SU-DHL-6 (cell line): ENCODE measurements at regions not wholly inside any gene's neighbourhood (a gene's known extent, or its start where the extent isn't known, plus 50 kb on each side); places are given as distances from the start of the nearest gene placed in this dataset.

ENCODE experiments used
- H2AFZ ChIP-seq: fragments of 200-600 bp; sonication (generic); 2 replicates; pipeline ENCODE4 v1.6.1; 2014; ENCODE audit warnings: low read depth, mild to moderate bottlenecking, moderate library complexity, mixed read lengths, antibody characterized with exemption, low read length; ENCODE audit not compliant: severe bottlenecking
- H3F3A ChIP-seq: fragments of 200-600 bp; shearing (Covaris generic); 2 replicates; pipeline ENCODE4 v1.6.0; 2016; ENCODE audit warnings: antibody characterized with exemption, mild to moderate bottlenecking; ENCODE audit not compliant: insufficient read depth
- H3K27ac ChIP-seq: fragments of 200-600 bp; sonication (generic); 2 replicates; pipeline ENCODE4 v1.5.1; 2016; ENCODE audit warnings: low read depth, mild to moderate bottlenecking, low read length, moderate library complexity, mixed read lengths
- H3K27me3 ChIP-seq: fragments of 200-600 bp; sonication (generic), shearing (Covaris generic); 2 replicates; pipeline ENCODE4 v1.6.0; 2014; ENCODE audit warnings: mild to moderate bottlenecking, low read length
- H3K36me3 ChIP-seq: fragments of 200-600 bp; sonication (generic); 2 replicates; pipeline ENCODE4 v1.6.1; 2014; ENCODE audit warnings: mild to moderate bottlenecking, low read length, mixed read lengths
- H3K4me2 ChIP-seq: fragments of 300-600, 200-600 bp; shearing (Covaris generic), sonication (generic); 2 replicates; pipeline ENCODE4 v1.6.0; 2014; ENCODE audit warnings: low read length, low read depth, mild to moderate bottlenecking; ENCODE audit not compliant: poor library complexity, severe bottlenecking
- H3K4me3 ChIP-seq: fragments of 200-600 bp; sonication (generic); 2 replicates; pipeline ENCODE4 v1.5.1; 2014; ENCODE audit warnings: antibody characterized with exemption, low read length, mild to moderate bottlenecking, mixed read lengths; ENCODE audit not compliant: insufficient read depth, poor library complexity, severe bottlenecking
- H3K79me2 ChIP-seq: fragments of 200-600 bp; sonication (generic); 2 replicates; pipeline ENCODE4 v1.6.1; 2014; ENCODE audit warnings: mild to moderate bottlenecking, low read length, moderate library complexity; ENCODE audit not compliant: insufficient read depth
- H3K9ac ChIP-seq: fragments of 200-600 bp; sonication (generic); 2 replicates; pipeline ENCODE4 v1.7.0; 2014; ENCODE audit warnings: mild to moderate bottlenecking, low read length
- H3K9me2 ChIP-seq: fragments of 200-600 bp; sonication (generic); replicated peaks from 2 replicates; pipeline ENCODE4 v1.6.1; 2014; ENCODE audit warnings: low read length; ENCODE audit not compliant: insufficient read depth
- H3K9me3 ChIP-seq: fragments of 200-600 bp; sonication (generic); 2 replicates; pipeline ENCODE4 v1.6.1; 2014; ENCODE audit warnings: low read length, mixed read lengths; ENCODE audit not compliant: insufficient read depth
- H4K20me1 ChIP-seq: fragments of 200-600 bp; sonication (generic); 2 replicates; pipeline ENCODE4 v1.6.1; 2014; ENCODE audit warnings: low read depth, mild to moderate bottlenecking, antibody characterized with exemption, low read length, moderate library complexity, mixed read lengths
- EZH2phosphoT487 ChIP-seq: fragments of 200-600 bp; sonication (generic), shearing (Covaris generic); conservative IDR thresholded peaks from 2 replicates; pipeline ENCODE4 v1.6.1; 2018; ENCODE audit warnings: mild to moderate bottlenecking, antibody characterized with exemption, low read length, moderate library complexity, mixed read lengths
- TF ChIP-seq, protein P1 (sequence below): fragments of 200-600 bp; sonication (generic); IDR thresholded peaks from one replicate; pipeline ENCODE4 v1.5.1; 2017; ENCODE audit warnings: antibody characterized with exemption, mild to moderate bottlenecking, low read length, moderate library complexity; ENCODE audit not compliant: insufficient read depth, poor library complexity, severe bottlenecking

DNA sequence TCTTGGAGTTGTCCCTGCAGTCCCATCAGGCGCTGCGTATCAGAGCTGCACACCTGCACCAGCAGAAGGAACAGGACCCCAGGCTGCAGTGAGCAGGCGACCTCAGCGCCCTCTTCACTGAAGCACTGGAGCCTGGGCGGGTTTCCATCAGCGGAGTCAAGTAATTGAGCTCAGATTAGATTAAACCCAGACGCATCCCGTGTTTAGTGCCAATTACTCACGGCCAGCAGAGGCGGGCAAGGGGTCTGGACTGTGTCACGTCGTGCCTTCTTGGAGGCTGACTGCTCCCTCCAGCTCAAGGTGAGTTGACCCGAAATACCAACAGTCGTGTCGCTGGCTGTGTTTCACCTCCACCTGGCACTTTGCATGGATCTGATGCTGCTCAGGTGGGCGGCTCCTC lies 123.6 kb downstream of the CXCL12 start:
- Histone ChIP-seq H4K20me1 (no peaks in the 10 kb centered on the region), H3K27me3 (no peaks in the 10 kb centered on the region), H3K9ac (no peak overlapping the region), H3K36me3 (no peaks in the 10 kb centered on the region), H3K9me2 (no peaks in the 10 kb centered on the region), H3K27ac (no peak overlapping the region), H3K4me3 (no peak overlapping the region), H3F3A (no peaks in the 10 kb centered on the region), H3K9me3 (no peaks in the 10 kb centered on the region), H2AFZ (no peak overlapping the region), H3K4me2 (no peak overlapping the region), H3K79me2 (no peaks in the 10 kb centered on the region)
- TF ChIP-seq, protein P1, sequence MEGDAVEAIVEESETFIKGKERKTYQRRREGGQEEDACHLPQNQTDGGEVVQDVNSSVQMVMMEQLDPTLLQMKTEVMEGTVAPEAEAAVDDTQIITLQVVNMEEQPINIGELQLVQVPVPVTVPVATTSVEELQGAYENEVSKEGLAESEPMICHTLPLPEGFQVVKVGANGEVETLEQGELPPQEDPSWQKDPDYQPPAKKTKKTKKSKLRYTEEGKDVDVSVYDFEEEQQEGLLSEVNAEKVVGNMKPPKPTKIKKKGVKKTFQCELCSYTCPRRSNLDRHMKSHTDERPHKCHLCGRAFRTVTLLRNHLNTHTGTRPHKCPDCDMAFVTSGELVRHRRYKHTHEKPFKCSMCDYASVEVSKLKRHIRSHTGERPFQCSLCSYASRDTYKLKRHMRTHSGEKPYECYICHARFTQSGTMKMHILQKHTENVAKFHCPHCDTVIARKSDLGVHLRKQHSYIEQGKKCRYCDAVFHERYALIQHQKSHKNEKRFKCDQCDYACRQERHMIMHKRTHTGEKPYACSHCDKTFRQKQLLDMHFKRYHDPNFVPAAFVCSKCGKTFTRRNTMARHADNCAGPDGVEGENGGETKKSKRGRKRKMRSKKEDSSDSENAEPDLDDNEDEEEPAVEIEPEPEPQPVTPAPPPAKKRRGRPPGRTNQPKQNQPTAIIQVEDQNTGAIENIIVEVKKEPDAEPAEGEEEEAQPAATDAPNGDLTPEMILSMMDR, result no peak
- no peak for TF ChIP-seq EZH2phosphoT487

DNA sequence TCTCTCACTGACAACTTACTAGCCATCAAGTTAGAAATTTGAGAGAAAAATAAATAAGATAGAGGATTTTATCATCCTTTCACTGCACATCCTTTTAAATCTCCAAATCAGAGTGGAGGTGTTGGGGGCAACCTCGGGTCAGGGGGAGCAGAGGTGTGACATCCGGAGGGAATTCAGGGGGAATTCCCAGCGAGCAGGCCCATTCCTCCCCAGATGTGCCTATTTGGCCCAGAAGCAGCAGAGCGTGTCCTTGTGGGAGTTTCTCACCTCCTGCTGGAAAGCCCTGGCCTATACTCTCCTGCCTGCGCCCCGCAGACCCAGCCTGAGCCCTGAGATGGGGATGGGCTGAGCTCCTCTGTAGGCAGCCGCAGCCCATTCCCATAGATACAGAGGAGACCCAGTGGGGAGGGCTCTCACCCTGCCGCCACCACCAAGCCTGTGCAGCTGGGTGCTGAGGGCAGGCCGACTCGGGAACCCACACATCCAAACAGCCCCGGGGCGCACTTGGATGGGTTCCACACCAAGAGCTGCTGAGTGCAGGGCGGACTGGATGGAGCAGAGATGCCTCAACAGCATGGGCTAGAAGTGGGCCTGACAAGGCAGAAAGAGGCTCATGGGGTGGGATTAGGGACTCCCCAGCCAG lies 124.5 kb downstream of the CXCL12 start:
- Histone ChIP-seq H3K9me3 (no peaks in the 10 kb centered on the region), H3K9me2 (no peaks in the 10 kb centered on the region), H3K9ac (no peak overlapping the region), H2AFZ (no peak overlapping the region), H3K4me2 (no peak overlapping the region), H4K20me1 (no peaks in the 10 kb centered on the region), H3K27me3 (no peaks in the 10 kb centered on the region), H3K4me3 (no peak overlapping the region), H3K79me2 (no peaks in the 10 kb centered on the region), H3K36me3 (no peaks in the 10 kb centered on the region), H3F3A (no peaks in the 10 kb centered on the region), H3K27ac (no peak overlapping the region)
- TF ChIP-seq, protein P1, result no peak
- no peak for TF ChIP-seq EZH2phosphoT487

DNA sequence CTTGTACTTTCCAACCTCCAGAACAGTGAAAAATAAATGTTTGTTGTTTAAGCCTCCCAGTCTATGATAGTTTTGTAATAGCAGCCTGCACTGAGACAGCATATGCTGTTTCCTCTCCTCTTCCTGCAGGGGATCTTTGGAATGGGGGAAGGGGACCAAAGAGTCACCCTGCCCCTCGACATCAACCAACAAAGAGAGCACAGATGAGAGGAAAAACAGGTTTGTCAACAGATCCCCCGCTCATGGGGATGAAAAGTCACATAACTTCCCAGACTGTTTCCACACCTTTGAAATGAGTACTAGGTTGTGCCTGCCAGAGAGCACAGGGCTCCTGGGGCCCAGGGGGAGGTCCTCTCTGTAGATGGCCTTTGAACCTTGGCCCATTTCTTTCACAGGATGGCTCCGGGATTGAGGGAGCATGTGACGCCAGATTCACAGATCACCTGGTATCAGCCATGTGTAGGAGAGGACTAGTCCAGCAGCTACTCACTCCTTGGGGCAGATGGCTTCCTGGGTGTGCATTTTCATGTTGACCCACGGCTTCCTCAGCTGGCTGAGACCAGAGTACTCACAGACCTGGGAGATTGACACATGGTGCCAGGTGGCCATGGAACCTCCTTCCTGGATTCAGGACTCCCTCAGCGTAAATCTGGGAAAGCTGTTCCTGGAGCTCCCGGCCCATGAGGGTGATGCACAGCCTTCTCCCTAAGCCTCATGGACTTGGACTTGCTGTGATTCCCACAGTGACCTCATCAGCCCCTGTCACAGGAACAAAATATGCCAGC lies 125.6 kb downstream of the CXCL12 start:
- H3K4me2 ChIP-seq, result no peak overlapping the region
- no peak overlapping the region for H3K4me3 ChIP-seq
- no peaks in the 10 kb centered on the region for H3K9me2 ChIP-seq
- no peaks in the 10 kb centered on the region for H3K9me3 ChIP-seq
- TF ChIP-seq, protein P1, result no peak
- no peak for TF ChIP-seq EZH2phosphoT487
- no peaks in the 10 kb centered on the region for H3K79me2 ChIP-seq
- no peaks in the 10 kb centered on the region for H3F3A ChIP-seq
- no peak overlapping the region for H2AFZ ChIP-seq
- no peak overlapping the region for H3K27ac ChIP-seq
- H3K36me3 ChIP-seq, result no peaks in the 10 kb centered on the region
- H3K27me3 ChIP-seq, result no peaks in the 10 kb centered on the region
- no peak overlapping the region for H3K9ac ChIP-seq
- no peaks in the 10 kb centered on the region for H4K20me1 ChIP-seq
